B cell (primary cell): ENCODE measurements at regions not wholly inside any gene's neighbourhood (a gene's known extent, or its start where the extent isn't known, plus 50 kb on each side); places are given as distances from the start of the nearest gene placed in this dataset.

ENCODE experiments used
- ATAC-seq: fragments of 200-7000 bp; cut with Tn5 transposase; one replicate; pipeline ENCODE4 v1.10.0; 2021; ENCODE audit warnings: low read depth, mild to moderate bottlenecking, moderate number of reproducible peaks, moderate library complexity
- CTCF ChIA-PET: fragments of 350-600 bp; sonication (Branson Sonifier 250); formaldehyde crosslinking; loops from one replicate; lab custom pipeline; 2021; ENCODE audit warnings: antibody characterized with exemption, inconsistent platforms; lab: Charles Lee
- POLR2A ChIA-PET: fragments of 350-600 bp; sonication (Branson Sonifier 250); formaldehyde crosslinking; loops from one replicate; lab custom pipeline; 2021; ENCODE audit warnings: antibody characterized with exemption; lab: Charles Lee
- DNase-seq: peaks from one replicate; pipeline ENCODE4 v3.0.0; 2013
- H2AFZ ChIP-seq: 2 replicates; pipeline ENCODE4 v1.6.1; 2012; ENCODE audit warnings: mild to moderate bottlenecking, low read depth, low read length; ENCODE audit not compliant: insufficient read depth, poor library complexity, severe bottlenecking
- H3K27ac ChIP-seq, 2 donors: 1 replicate in 1 of 2; 2 replicates in 1 of 2; pipeline ENCODE4 v1.5.1; 2012 to 2013; ENCODE audit warnings: low read length in 2 of 2, mild to moderate bottlenecking in 2 of 2, moderate library complexity in 1 of 2
- H3K27me3 ChIP-seq, 4 experiments: fragments of 200-600 bp in 1 of 4; sonication (generic) in 1 of 4; replicated peaks in 1 of 4; 1 replicate in 2 of 4; 2 replicates in 2 of 4; pipeline versions ENCODE4 v1.6.1 to v1.7.0; 2013 to 2016; ENCODE audit warnings: low read length in 3 of 4, mild to moderate bottlenecking in 2 of 4, mixed read lengths in 1 of 4, moderate library complexity in 1 of 4; ENCODE audit not compliant: insufficient read depth in 4 of 4, control insufficient read depth in 3 of 4; ENCODE audit errors: control extremely low read depth in 1 of 4
- H3K36me3 ChIP-seq, 2 experiments: replicated peaks in 1 of 2; 1 replicate in 1 of 2; 2 replicates in 1 of 2; pipeline versions ENCODE4 v1.6.1 to v1.7.1; 2013; ENCODE audit warnings: low read length in 1 of 2; ENCODE audit not compliant: insufficient read depth in 2 of 2, control insufficient read depth in 1 of 2; ENCODE audit errors: control extremely low read depth in 1 of 2, extremely low read depth in 1 of 2
- H3K4me1 ChIP-seq, 2 donors: fragments of 200-600 bp in 1 of 2; sonication (generic) in 1 of 2; 1 replicate in 1 of 2; 2 replicates in 1 of 2; pipeline versions ENCODE4 v1.5.1 to v1.6.1; 2013 to 2017; ENCODE audit warnings: low read length in 2 of 2; ENCODE audit not compliant: control insufficient read depth in 2 of 2, insufficient read depth in 2 of 2
- H3K4me2 ChIP-seq: replicated peaks from 2 replicates; pipeline ENCODE3; 2012; ENCODE audit warnings: mild to moderate bottlenecking, low read depth, low read length; ENCODE audit not compliant: poor library complexity, severe bottlenecking
- H3K4me3 ChIP-seq, 5 experiments: fragments of 200-600 bp in 1 of 5; sonication (generic) in 1 of 5; 1 replicate in 3 of 5; 2 replicates in 2 of 5; pipeline versions ENCODE4 v1.5.1 to v1.7.0; 2011 to 2016; ENCODE audit warnings: low read length in 4 of 5, mild to moderate bottlenecking in 4 of 5, low read depth in 2 of 5, control low read depth in 1 of 5, moderate library complexity in 1 of 5; ENCODE audit not compliant: insufficient read depth in 1 of 5; ENCODE audit errors: control extremely low read depth in 1 of 5, extremely low read depth in 1 of 5
- H3K79me2 ChIP-seq: fragments of 200-600 bp; sonication (generic); one replicate; pipeline ENCODE4 v1.6.0; 2016; ENCODE audit warnings: low read length; ENCODE audit not compliant: control insufficient read depth, insufficient read depth
- H3K9ac ChIP-seq: fragments of 200-600 bp; sonication (generic); 2 replicates; pipeline ENCODE4 v1.6.1; 2017; ENCODE audit warnings: mild to moderate bottlenecking, low read length, moderate library complexity
- H3K9me3 ChIP-seq, 3 donors: one replicate each; pipeline versions ENCODE4 v1.6.1 to v1.7.1; 2013; ENCODE audit warnings: low read length in 2 of 3; ENCODE audit not compliant: control insufficient read depth in 2 of 3, insufficient read depth in 1 of 3; ENCODE audit errors: control extremely low read depth in 1 of 3
- H4K20me1 ChIP-seq: 2 replicates; pipeline ENCODE4 v1.6.0; 2012; ENCODE audit warnings: mild to moderate bottlenecking, low read length; ENCODE audit not compliant: insufficient read depth, control insufficient read depth, poor library complexity, severe bottlenecking
- H3K27ac Mint-ChIP-seq: one replicate; pipeline ENCODE4 v1.8.0; 2021; ENCODE audit warnings: mixed read lengths
- H3K27me3 Mint-ChIP-seq: one replicate; pipeline ENCODE4 v1.8.0; 2021; ENCODE audit warnings: mixed read lengths
- H3K4me1 Mint-ChIP-seq: one replicate; pipeline ENCODE4 v1.8.0; 2021; ENCODE audit warnings: mixed read lengths
- H3K4me3 Mint-ChIP-seq: one replicate; pipeline ENCODE4 v1.8.0; 2021; ENCODE audit warnings: mixed read lengths
- H3K9me3 Mint-ChIP-seq: one replicate; pipeline ENCODE4 v1.8.0; 2022; ENCODE audit warnings: mixed read lengths; ENCODE audit not compliant: insufficient read depth
- EZH2 ChIP-seq: IDR thresholded peaks from 2 replicates; pipeline ENCODE4 v1.6.1; 2012; ENCODE audit warnings: borderline replicate concordance, low read depth, mild to moderate bottlenecking, moderate library complexity, low read length; ENCODE audit not compliant: insufficient read depth, poor library complexity, severe bottlenecking
- WGBS: methylation state at CpG from one replicate; pipeline ENCODE4 v1.1.5; 2013; ENCODE audit warnings: missing lambda C conversion rate; ENCODE audit not compliant: insufficient coverage; 5-methylcytosine and 5-hydroxymethylcytosine counted together
- intact Hi-C: fragments of 100-400 bp; cut with micrococcal nuclease; formaldehyde crosslinking; loops from one replicate; pipeline ENCODE4 v1.10.0; 2022
- TF ChIP-seq, protein P1 (sequence below): fragments of 200-600 bp; IDR thresholded peaks from one replicate; pipeline ENCODE4 v1.8.0; 2022; ENCODE audit warnings: antibody characterized with exemption, mild to moderate bottlenecking

- Histone ChIP-seq H3K27ac (no peak overlapping the region), H3K4me1 (no peaks in the 10 kb centered on the region), H4K20me1 (no peaks in the 10 kb centered on the region), H2AFZ (no peak overlapping the region), H3K36me3 (no peaks in the 10 kb centered on the region), H3K4me3 (no peak overlapping the region), H3K9me3 (no peaks in the 10 kb centered on the region), H3K9ac (no peak overlapping the region), H3K79me2 (no peaks in the 10 kb centered on the region), H3K4me2 (no peak overlapping the region), H3K27me3 (no peaks in the 10 kb centered on the region)
- no peak for DNase-seq
- no peak overlapping the region for H3K4me3 Mint-ChIP-seq
- POLR2A ChIA-PET: no interaction called here
- ATAC-seq: no peak
- intact Hi-C loops: no loop called here
- WGBS: 100% methylated on average over 1 of the region's 2 CpGs
- CTCF ChIA-PET: no interaction called here
- TF ChIP-seq, protein P1, sequence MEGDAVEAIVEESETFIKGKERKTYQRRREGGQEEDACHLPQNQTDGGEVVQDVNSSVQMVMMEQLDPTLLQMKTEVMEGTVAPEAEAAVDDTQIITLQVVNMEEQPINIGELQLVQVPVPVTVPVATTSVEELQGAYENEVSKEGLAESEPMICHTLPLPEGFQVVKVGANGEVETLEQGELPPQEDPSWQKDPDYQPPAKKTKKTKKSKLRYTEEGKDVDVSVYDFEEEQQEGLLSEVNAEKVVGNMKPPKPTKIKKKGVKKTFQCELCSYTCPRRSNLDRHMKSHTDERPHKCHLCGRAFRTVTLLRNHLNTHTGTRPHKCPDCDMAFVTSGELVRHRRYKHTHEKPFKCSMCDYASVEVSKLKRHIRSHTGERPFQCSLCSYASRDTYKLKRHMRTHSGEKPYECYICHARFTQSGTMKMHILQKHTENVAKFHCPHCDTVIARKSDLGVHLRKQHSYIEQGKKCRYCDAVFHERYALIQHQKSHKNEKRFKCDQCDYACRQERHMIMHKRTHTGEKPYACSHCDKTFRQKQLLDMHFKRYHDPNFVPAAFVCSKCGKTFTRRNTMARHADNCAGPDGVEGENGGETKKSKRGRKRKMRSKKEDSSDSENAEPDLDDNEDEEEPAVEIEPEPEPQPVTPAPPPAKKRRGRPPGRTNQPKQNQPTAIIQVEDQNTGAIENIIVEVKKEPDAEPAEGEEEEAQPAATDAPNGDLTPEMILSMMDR: no peak
- no peak for TF ChIP-seq EZH2
- peaks cover 5% of the 10 kb centered on the region for H3K9me3 Mint-ChIP-seq
- peaks cover 4% of the 10 kb centered on the region for H3K4me1 Mint-ChIP-seq
- no peak overlapping the region for H3K27ac Mint-ChIP-seq
- peaks cover 11% of the 10 kb centered on the region for H3K27me3 Mint-ChIP-seq
Observed at GRCh38 chr6:99186417-99186816, 163.1 kb downstream of the FAXC start.

GRCh38 chr6:99185525-99185924, 163.9 kb downstream of the FAXC start:
- no peaks in the 10 kb centered on the region for H3K36me3 ChIP-seq
- H3K27ac ChIP-seq: no peak overlapping the region
- ChIA-PET CTCF (no interaction called here), POLR2A (no interaction called here)
- no peak overlapping the region for H2AFZ ChIP-seq
- no peaks in the 10 kb centered on the region for H3K79me2 ChIP-seq
- Mint-ChIP-seq H3K27me3 (peaks cover 11% of the 10 kb centered on the region), H3K27ac (no peak overlapping the region), H3K9me3 (peaks cover 6% of the 10 kb centered on the region), H3K4me3 (no peak overlapping the region), H3K4me1 (peaks cover 4% of the 10 kb centered on the region)
- H4K20me1 ChIP-seq: no peaks in the 10 kb centered on the region
- H3K9me3 ChIP-seq: no peaks in the 10 kb centered on the region
- H3K4me2 ChIP-seq: no peak overlapping the region
- no peak for ATAC-seq
- no peak overlapping the region for H3K4me3 ChIP-seq
- no peaks in the 10 kb centered on the region for H3K4me1 ChIP-seq
- H3K9ac ChIP-seq: no peak overlapping the region
- intact Hi-C loops: no loop called here
- no peak for DNase-seq
- TF ChIP-seq, protein P1: no peak
- TF ChIP-seq EZH2: no peak
- 73% methylated on average over 3 of the region's 5 CpGs for WGBS
- H3K27me3 ChIP-seq: no peaks in the 10 kb centered on the region
